ENCODE measurements at regions not wholly inside any gene's neighbourhood (a gene's known extent, or its start where the extent isn't known, plus 50 kb on each side); places are given as distances from the start of the nearest gene placed in this dataset.

GRCh38 chr6:71488186-71488585, 199.6 kb downstream of the OGFRL1 start:
- H2AFZ ChIP-seq (ENCODE audit: low read depth, low read length) = no peak overlapping the region
- H3K9ac ChIP-seq (replicated peaks; ENCODE audit: extremely low read depth, insufficient read depth, low read length) = no peak overlapping the region
- H3K9me1 ChIP-seq (replicated peaks; ENCODE audit: control insufficient read depth, extremely low read depth, insufficient read depth, low read length) = no peaks in the 10 kb centered on the region
- TF ChIP-seq MYC (IDR thresholded peaks at IDR 0.05; ENCODE audit: low read depth, low read length) (no peak), JUN (IDR thresholded peaks at IDR 0.05; ENCODE audit: borderline replicate concordance, insufficient read depth, insufficient read length, low read depth) (no peak), FOS (IDR thresholded peaks at IDR 0.05; ENCODE audit: borderline replicate concordance, insufficient read depth, low read length) (no peak), POLR2AphosphoS5 (IDR thresholded peaks at IDR 0.05; ENCODE audit: insufficient read depth, low read depth, low read length) (no peak), EZH2 (IDR thresholded peaks at IDR 0.05; ENCODE audit: borderline replicate concordance, low read depth, low read length, severe bottlenecking) (no peak), GATA2 (IDR thresholded peaks at IDR 0.05; ENCODE audit: insufficient read depth, insufficient read length, low read depth, low read length) (no peak), POLR2A (IDR thresholded peaks at IDR 0.05; ENCODE audit: low read depth, low read length) (no peak)
- TF ChIP-seq, protein P1, sequence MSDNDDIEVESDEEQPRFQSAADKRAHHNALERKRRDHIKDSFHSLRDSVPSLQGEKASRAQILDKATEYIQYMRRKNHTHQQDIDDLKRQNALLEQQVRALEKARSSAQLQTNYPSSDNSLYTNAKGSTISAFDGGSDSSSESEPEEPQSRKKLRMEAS (IDR thresholded peaks at IDR 0.05; ENCODE audit: insufficient read depth, insufficient read length) = no peak
- TF ChIP-seq, protein P2, sequence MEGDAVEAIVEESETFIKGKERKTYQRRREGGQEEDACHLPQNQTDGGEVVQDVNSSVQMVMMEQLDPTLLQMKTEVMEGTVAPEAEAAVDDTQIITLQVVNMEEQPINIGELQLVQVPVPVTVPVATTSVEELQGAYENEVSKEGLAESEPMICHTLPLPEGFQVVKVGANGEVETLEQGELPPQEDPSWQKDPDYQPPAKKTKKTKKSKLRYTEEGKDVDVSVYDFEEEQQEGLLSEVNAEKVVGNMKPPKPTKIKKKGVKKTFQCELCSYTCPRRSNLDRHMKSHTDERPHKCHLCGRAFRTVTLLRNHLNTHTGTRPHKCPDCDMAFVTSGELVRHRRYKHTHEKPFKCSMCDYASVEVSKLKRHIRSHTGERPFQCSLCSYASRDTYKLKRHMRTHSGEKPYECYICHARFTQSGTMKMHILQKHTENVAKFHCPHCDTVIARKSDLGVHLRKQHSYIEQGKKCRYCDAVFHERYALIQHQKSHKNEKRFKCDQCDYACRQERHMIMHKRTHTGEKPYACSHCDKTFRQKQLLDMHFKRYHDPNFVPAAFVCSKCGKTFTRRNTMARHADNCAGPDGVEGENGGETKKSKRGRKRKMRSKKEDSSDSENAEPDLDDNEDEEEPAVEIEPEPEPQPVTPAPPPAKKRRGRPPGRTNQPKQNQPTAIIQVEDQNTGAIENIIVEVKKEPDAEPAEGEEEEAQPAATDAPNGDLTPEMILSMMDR (IDR thresholded peaks at IDR 0.05; ENCODE audit: extremely low read depth in 1 of 2, insufficient read depth in 1 of 2, low read depth in 1 of 2, low read length in 2 of 2) = no peak
- POLR2A ChIA-PET = no interaction called here
- H3K27ac ChIP-seq (ENCODE audit: insufficient read depth, low read depth, low read length) = no peak overlapping the region
- intact Hi-C loops (cut with micrococcal nuclease) (no loop called here), dilution Hi-C loops (cut with MboI; ENCODE audit: extremely low pct_ligation_motif_present, low sequenced_read_pairs) (no loop called here)
- H4K20me1 ChIP-seq (replicated peaks; ENCODE audit: control insufficient read depth, extremely low read depth, insufficient read depth, low read length) = no peaks in the 10 kb centered on the region
- FAIRE-seq = peak; percentile 15
- no peak overlapping the region for H3K4me2 ChIP-seq (ENCODE audit: insufficient read depth, low read length)
- H3K27me3 ChIP-seq (ENCODE audit: control insufficient read depth in 2 of 2, insufficient read depth in 2 of 2, low read length in 2 of 2) = no peaks in the 10 kb centered on the region
- no peak overlapping the region for H3K4me3 ChIP-seq (replicated peaks in 1 of 3; ENCODE audit: insufficient read depth in 1 of 3, low read depth in 1 of 3, low read length in 3 of 3)
- BruUV-seq (replicated peaks) = no TSS peak
- H3K4me1 ChIP-seq (ENCODE audit: control insufficient read depth, extremely low read depth, insufficient read depth, low read length) = peaks cover 17% of the 10 kb centered on the region
- CTCF ChIA-PET = interaction anchor here (1.2 kb wide), 1 partner anchor 297 kb away, joined by 3 read pairs; no protein-coding TSS in a partner anchor
- H3K79me2 ChIP-seq (ENCODE audit: control insufficient read depth, insufficient read depth, low read length) = no peaks in the 10 kb centered on the region
- no peaks in the 10 kb centered on the region for H3K9me3 ChIP-seq (replicated peaks; ENCODE audit: control insufficient read depth, insufficient read depth, low read length)
- H3K36me3 ChIP-seq (ENCODE audit: control insufficient read depth in 2 of 2, extremely low read depth in 1 of 2, insufficient read depth in 2 of 2, low read length in 2 of 2) = no peaks in the 10 kb centered on the region
- DNase-seq (ENCODE audit: low read depth, low spot score) = no peak
